Putamen (tissue), 1 donor: ENCODE measurements at regions not wholly inside any gene's neighbourhood (a gene's known extent, or its start where the extent isn't known, plus 50 kb on each side); places are given as distances from the start of the nearest gene placed in this dataset.
"Not testable (repeated sequence)": the region's sequence is repeated elsewhere in the genome, so short reads cannot be mapped to it uniquely, and the experiment has no call there.

Source experiments
- DNase-seq: peaks from one replicate; pipeline ENCODE4 v3.0.0-alpha.2; 2016; ENCODE audit warnings: low spot score

GRCh38 chr11:112310848-112311247, 50.2 kb upstream of the PLET1 start:
- DNase-seq, result no peak

GRCh38 chr11:112315057-112315720, 54.5 kb upstream of the PLET1 start:
- no peak for DNase-seq

GRCh38 chr11:112315861-112316739, 55.4 kb upstream of the PLET1 start:
- no peak for DNase-seq

- no peak for DNase-seq
Measured at GRCh38 chr11:112316971-112317370, 56.3 kb upstream of the PLET1 start.

- no peak for DNase-seq
Measured at GRCh38 chr11:112318184-112318591, 57.5 kb upstream of the PLET1 start.

- DNase-seq, result no peak
Measured at GRCh38 chr11:112318661-112319060, 58.0 kb upstream of the PLET1 start.

GRCh38 chr11:112320668-112321067, 60.0 kb upstream of the PLET1 start:
- no peak for DNase-seq

- DNase-seq, result no peak
Measured at GRCh38 chr11:112321501-112322172, 61.0 kb upstream of the PLET1 start.

GRCh38 chr11:112322173-112322790, 61.6 kb upstream of the PLET1 start:
- DNase-seq, result no peak

- DNase-seq, result no peak
Measured at GRCh38 chr11:112334381-112334780, 73.7 kb upstream of the PLET1 start.

- no peak for DNase-seq
Measured at GRCh38 chr11:112336356-112336886, 75.8 kb upstream of the PLET1 start.

- DNase-seq, result no peak
Measured at GRCh38 chr11:112339566-112339965, 78.9 kb upstream of the PLET1 start.

GRCh38 chr11:112343368-112344039, 82.8 kb upstream of the PLET1 start:
- DNase-seq, result no peak

GRCh38 chr11:112344040-112344413, 83.4 kb upstream of the PLET1 start:
- no peak for DNase-seq

- no peak for DNase-seq
Measured at GRCh38 chr11:112345166-112345565, 84.5 kb upstream of the PLET1 start.

GRCh38 chr11:112345706-112346105, 85.0 kb upstream of the PLET1 start:
- DNase-seq, result no peak

- no peak for DNase-seq
Measured at GRCh38 chr11:112346586-112346985, 85.9 kb upstream of the PLET1 start.

- DNase-seq, result no peak
Measured at GRCh38 chr11:112348480-112349029, 87.9 kb upstream of the PLET1 start.

- DNase-seq, result not testable (repeated sequence)
Measured at GRCh38 chr11:112351423-112351822, 90.8 kb upstream of the PLET1 start.

GRCh38 chr11:112352907-112353306, 92.2 kb upstream of the PLET1 start:
- no peak for DNase-seq

GRCh38 chr11:112354364-112354763, 93.7 kb upstream of the PLET1 start:
- no peak for DNase-seq
